ENCODE measurements at regions not wholly inside any gene's neighbourhood (a gene's known extent, or its start where the extent isn't known, plus 50 kb on each side); places are given as distances from the start of the nearest gene placed in this dataset.

- TF ChIP-seq JUND (IDR thresholded peaks at IDR 0.05; ENCODE audit: low read depth), result no peak
- in situ Hi-C loops (cut with HindIII; ENCODE audit: low pct_unique_long_range_greater_than_20kb, low sequenced_read_pairs), result no loop called here
- no peak for DNase-seq (ENCODE audit: low read depth in 1 of 2, low spot score in 1 of 2)
Observed at GRCh38 chr10:7475046-7475911, 64.4 kb upstream of the SFMBT2 start.

- in situ Hi-C loops (cut with HindIII; ENCODE audit: low pct_unique_long_range_greater_than_20kb, low sequenced_read_pairs), result no loop called here
- TF ChIP-seq JUND (IDR thresholded peaks at IDR 0.05; ENCODE audit: low read depth), result no peak
- no peak for DNase-seq (ENCODE audit: low read depth in 1 of 2, low spot score in 1 of 2)
Observed at GRCh38 chr10:7474388-7474787, 63.6 kb upstream of the SFMBT2 start.

- no peak for DNase-seq (ENCODE audit: low read depth in 1 of 2, low spot score in 1 of 2)
- TF ChIP-seq JUND (IDR thresholded peaks at IDR 0.05; ENCODE audit: low read depth), result no peak
- in situ Hi-C loops (cut with HindIII; ENCODE audit: low pct_unique_long_range_greater_than_20kb, low sequenced_read_pairs), result no loop called here
Observed at GRCh38 chr10:7473474-7473873, 62.6 kb upstream of the SFMBT2 start.

GRCh38 chr10:7471720-7472367 is 61.0 kb upstream of the SFMBT2 start:
- in situ Hi-C loops (cut with HindIII; ENCODE audit: low pct_unique_long_range_greater_than_20kb, low sequenced_read_pairs), result no loop called here
- TF ChIP-seq JUND (IDR thresholded peaks at IDR 0.05; ENCODE audit: low read depth), result no peak
- DNase-seq (ENCODE audit: low read depth in 1 of 2, low spot score in 1 of 2), result no peak

GRCh38 chr10:7470371-7470770 is 59.5 kb upstream of the SFMBT2 start:
- TF ChIP-seq JUND (IDR thresholded peaks at IDR 0.05; ENCODE audit: low read depth), result no peak
- in situ Hi-C loops (cut with HindIII; ENCODE audit: low pct_unique_long_range_greater_than_20kb, low sequenced_read_pairs), result no loop called here
- DNase-seq (ENCODE audit: low read depth in 1 of 2, low spot score in 1 of 2), result no peak

- in situ Hi-C loops (cut with HindIII; ENCODE audit: low pct_unique_long_range_greater_than_20kb, low sequenced_read_pairs), result no loop called here
- TF ChIP-seq JUND (IDR thresholded peaks at IDR 0.05; ENCODE audit: low read depth), result no peak
Observed at GRCh38 chr10:7467031-7467667, 56.3 kb upstream of the SFMBT2 start.

GRCh38 chr10:7464691-7465090 is 53.9 kb upstream of the SFMBT2 start:
- TF ChIP-seq JUND (IDR thresholded peaks at IDR 0.05; ENCODE audit: low read depth), result no peak
- in situ Hi-C loops (cut with HindIII; ENCODE audit: low pct_unique_long_range_greater_than_20kb, low sequenced_read_pairs), result no loop called here
- DNase-seq (ENCODE audit: low read depth in 1 of 2, low spot score in 1 of 2), result no peak

More at GRCh38 chr10:7467031-7467667, 56.3 kb upstream of the SFMBT2 start:
- no peak for DNase-seq (ENCODE audit: low read depth in 1 of 2, low spot score in 1 of 2)

Data from T47D (cell line).